Brain microvascular endothelial cell (primary cell): ENCODE measurements at regions not wholly inside any gene's neighbourhood (a gene's known extent, or its start where the extent isn't known, plus 50 kb on each side); places are given as distances from the start of the nearest gene placed in this dataset.
A peak's percentile ranks its signal among the peaks of the same experiment; 100 is the strongest.
"Not testable (repeated sequence)": the region's sequence is repeated elsewhere in the genome, so short reads cannot be mapped to it uniquely, and the experiment has no call there.

Experiments used
- DNase-seq: peaks from one replicate; pipeline ENCODE4 v3.0.0-alpha.2; 2020
- H3K27ac ChIP-seq: fragments of 250-450 bp; sonication (Bioruptor Pico); 2 replicates; pipeline ENCODE4 v1.5.1; 2020; ENCODE audit warnings: mild to moderate bottlenecking, moderate library complexity
- H3K27me3 ChIP-seq: fragments of 250-450 bp; sonication (Bioruptor Pico); replicated peaks from 2 replicates; pipeline ENCODE4 v1.5.1; 2020; ENCODE audit warnings: mild to moderate bottlenecking
- H3K36me3 ChIP-seq: fragments of 250-450 bp; sonication (Bioruptor Pico); replicated peaks from 2 replicates; pipeline ENCODE4 v1.5.1; 2020; ENCODE audit warnings: mild to moderate bottlenecking
- H3K4me3 ChIP-seq: 2 replicates; pipeline ENCODE4 v1.5.1; 2011; ENCODE audit warnings: low read depth, mild to moderate bottlenecking, control low read depth, low read length, moderate library complexity
- in situ Hi-C: cut with HindIII; loops from 2 replicates; pipeline ENCODE4 v1.10.0; 2017; ENCODE audit warnings: low sequenced_read_pairs, low pct_ligation_motif_present
- TF ChIP-seq, protein P1 (sequence below): IDR thresholded peaks from 2 replicates; pipeline ENCODE4 v1.5.1; 2011; ENCODE audit warnings: low read depth, mild to moderate bottlenecking, moderate library complexity, low read length, control low read depth, inconsistent platforms; ENCODE audit errors: missing control alignments

DNA sequence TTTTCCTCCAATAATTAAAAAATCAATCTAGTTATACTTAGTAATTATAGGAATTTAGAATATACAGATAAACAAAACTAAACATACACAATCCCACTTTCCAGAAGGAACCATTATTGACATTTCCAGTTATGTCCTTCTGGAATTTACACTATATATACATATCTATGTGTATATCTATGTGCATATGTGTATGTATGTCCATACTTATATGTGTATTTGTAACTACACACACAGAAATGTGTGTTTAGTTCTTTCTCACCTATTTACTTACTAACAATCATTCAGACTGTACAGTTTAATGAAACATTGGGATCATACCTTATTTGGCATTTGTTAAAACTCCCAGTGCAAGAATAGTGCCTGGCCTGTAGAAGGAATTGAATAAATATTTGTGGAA, 126.4 kb downstream of the FHIP1A start:
- no peak overlapping the region for H3K27ac ChIP-seq
- H3K27me3 ChIP-seq, result no peaks in the 10 kb centered on the region
- in situ Hi-C loops, result no loop called here
- TF ChIP-seq, protein P1, sequence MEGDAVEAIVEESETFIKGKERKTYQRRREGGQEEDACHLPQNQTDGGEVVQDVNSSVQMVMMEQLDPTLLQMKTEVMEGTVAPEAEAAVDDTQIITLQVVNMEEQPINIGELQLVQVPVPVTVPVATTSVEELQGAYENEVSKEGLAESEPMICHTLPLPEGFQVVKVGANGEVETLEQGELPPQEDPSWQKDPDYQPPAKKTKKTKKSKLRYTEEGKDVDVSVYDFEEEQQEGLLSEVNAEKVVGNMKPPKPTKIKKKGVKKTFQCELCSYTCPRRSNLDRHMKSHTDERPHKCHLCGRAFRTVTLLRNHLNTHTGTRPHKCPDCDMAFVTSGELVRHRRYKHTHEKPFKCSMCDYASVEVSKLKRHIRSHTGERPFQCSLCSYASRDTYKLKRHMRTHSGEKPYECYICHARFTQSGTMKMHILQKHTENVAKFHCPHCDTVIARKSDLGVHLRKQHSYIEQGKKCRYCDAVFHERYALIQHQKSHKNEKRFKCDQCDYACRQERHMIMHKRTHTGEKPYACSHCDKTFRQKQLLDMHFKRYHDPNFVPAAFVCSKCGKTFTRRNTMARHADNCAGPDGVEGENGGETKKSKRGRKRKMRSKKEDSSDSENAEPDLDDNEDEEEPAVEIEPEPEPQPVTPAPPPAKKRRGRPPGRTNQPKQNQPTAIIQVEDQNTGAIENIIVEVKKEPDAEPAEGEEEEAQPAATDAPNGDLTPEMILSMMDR, result no peak
- H3K4me3 ChIP-seq, result no peak overlapping the region
- no peaks in the 10 kb centered on the region for H3K36me3 ChIP-seq
- DNase-seq, result no peak

DNA sequence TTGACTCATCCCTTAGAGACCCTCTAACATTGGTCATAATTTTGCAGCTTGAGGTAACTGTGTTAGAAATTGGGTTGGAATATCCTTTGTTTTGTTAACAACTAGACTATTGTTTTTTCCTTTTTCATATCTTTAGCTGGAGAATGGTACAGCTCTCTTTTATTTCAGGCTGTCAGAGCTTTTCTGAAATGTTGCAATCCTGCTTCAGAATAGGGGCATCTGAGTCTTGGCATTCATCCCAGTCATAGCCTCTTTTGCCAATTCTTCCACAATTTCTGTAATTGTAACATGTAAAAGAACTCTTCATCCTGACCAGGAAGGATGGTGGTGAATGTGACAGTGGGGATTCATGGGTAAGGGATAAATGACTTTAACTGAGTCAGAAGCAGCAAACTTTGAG, 128.7 kb downstream of the FHIP1A start:
- Histone ChIP-seq H3K27ac (no peak overlapping the region), H3K4me3 (no peak overlapping the region), H3K36me3 (no peaks in the 10 kb centered on the region), H3K27me3 (no peaks in the 10 kb centered on the region)
- in situ Hi-C loops, result no loop called here
- no peak for DNase-seq
- TF ChIP-seq, protein P1, result no peak

DNA sequence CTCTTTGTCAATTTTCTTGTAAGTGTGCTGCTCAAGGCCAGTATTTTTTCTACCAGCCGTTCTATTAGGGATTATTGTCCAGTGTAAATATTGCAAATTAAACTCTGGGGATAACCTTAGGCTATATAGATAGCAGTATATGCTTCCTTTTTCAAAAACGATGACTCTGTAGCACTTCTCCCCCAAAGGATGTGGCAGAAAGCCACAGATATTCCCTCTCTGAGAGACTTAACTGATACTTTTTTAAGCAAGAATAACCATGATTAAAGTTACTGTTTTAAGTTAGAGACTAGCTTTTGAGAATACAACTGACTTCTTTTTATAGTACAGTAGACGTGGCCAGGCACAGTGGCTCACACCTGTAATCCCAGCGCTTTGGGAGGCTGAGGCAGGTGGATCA, 130.0 kb downstream of the FHIP1A start:
- H3K27ac ChIP-seq, result no peak overlapping the region
- no peak for DNase-seq
- H3K27me3 ChIP-seq, result no peaks in the 10 kb centered on the region
- no peak overlapping the region for H3K4me3 ChIP-seq
- in situ Hi-C loops, result no loop called here
- TF ChIP-seq, protein P1, result no peak
- no peaks in the 10 kb centered on the region for H3K36me3 ChIP-seq

DNA sequence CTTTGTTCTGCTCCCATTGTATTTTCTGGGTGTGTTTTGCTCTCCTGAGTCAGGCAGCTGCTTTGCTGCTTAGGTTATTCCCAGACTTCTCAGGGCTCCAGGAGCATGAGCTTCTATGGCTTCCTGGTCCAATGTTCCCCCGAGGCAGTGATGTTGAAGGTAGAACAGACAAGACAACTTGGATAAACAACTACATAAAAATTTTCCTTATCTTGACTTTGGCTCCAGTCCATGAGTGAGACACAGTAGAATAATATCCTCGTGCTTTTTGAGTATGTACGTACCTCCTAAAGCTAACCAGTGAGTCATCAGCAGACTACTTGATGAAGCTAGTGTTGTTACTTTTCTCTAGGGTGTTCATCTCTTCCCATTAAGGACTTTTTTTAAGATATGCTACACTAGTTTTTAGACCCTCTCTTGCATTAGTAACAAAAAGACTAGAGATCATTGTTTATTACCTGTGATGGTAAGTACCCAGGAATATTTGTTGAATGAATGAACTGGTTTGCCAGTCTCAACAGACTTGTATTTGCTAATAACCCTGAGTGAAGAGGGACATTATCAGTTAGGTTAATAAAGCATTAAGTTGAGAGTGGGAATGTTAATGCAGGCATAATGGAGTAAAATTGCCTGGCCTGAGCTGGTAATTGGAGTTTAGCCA, 131.9 kb downstream of the FHIP1A start:
- TF ChIP-seq, protein P1, result no peak
- H3K27ac ChIP-seq, result peak overlapping the region; percentile 86
- DNase-seq, result peak; percentile 92
- H3K36me3 ChIP-seq, result no peaks in the 10 kb centered on the region
- in situ Hi-C loops, result no loop called here
- no peak overlapping the region for H3K4me3 ChIP-seq
- no peaks in the 10 kb centered on the region for H3K27me3 ChIP-seq

DNA sequence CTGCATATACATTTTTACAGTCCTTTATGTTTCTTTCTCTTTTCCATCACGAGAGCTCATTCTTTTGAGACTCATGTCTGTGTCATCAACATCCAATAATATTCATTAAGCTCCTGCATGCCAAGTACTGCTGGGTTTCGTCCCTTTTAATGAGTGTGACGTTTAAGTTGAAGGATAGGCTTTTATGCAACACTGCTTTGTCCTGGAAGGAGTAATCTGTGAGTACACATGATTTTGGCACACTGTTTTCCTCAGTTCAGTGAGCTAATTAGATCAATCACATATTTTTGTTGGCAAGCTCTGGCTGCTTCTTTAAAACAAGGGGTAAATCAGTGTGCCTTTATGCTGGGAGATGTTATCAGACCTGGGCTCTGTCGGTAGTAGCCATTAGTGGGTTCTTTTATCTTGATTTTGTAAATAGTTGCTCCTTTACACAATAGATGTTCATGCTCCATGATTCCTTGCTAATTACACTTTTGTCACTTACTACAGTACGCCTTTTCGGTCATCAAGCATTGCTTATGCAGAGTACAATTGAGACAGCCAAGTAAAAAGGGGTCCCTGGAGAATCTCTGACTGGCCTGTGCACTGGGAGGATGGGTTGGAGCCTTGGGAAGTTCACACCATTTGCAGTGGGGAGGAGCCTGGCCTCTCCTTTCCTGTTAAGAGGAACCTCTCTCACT, 132.6 kb downstream of the FHIP1A start:
- in situ Hi-C loops, result no loop called here
- Histone ChIP-seq H3K27me3 (no peaks in the 10 kb centered on the region), H3K27ac (peak overlapping the region; percentile 86), H3K36me3 (no peaks in the 10 kb centered on the region), H3K4me3 (no peak overlapping the region)
- peak; percentile 41 for DNase-seq
- TF ChIP-seq, protein P1, result no peak

DNA sequence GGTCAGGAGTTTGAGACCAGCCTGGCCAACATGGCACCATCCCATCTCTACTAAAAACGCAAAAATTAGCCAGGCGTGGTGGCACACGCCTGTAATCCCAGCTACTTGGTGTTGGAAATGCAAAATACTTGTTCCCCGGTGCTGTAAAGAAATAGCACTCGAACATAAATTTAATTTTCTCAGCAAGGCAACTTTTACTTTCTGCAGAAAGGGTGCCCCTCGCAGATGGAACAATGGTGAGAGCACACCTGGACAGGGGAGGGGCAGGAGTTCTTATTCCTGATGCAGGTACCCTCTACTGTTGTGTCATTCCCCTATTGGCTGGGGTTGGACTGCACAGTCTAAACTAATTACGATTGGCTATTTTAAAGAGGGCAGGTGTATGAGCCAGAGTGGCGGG, 139.7 kb downstream of the FHIP1A start:
- TF ChIP-seq, protein P1, result no peak
- no peaks in the 10 kb centered on the region for H3K36me3 ChIP-seq
- DNase-seq, result no peak
- in situ Hi-C loops, result no loop called here
- H3K4me3 ChIP-seq, result no peak overlapping the region
- no peaks in the 10 kb centered on the region for H3K27me3 ChIP-seq
- H3K27ac ChIP-seq, result no peak overlapping the region

DNA sequence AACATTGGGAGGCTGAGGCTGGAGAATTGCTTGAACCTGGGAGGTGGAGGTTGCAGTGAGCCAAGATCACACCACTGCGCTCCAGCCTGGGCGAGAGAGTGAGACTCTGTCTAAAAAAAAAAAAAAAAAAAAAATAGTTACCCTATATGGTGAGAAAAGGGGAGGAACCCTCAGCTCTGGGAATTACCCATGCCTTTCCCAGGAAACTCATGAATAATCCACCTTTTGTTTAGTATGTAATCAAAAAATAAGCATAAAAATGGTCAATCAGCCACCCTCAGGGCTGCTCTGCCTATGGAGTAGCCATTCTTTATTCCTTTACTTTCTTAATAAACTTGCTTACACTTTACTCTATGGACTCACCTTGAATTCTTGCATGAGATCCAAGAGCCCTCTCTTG, 140.4 kb downstream of the FHIP1A start:
- H3K36me3 ChIP-seq, H3K27me3 ChIP-seq, H3K4me3 ChIP-seq, H3K27ac ChIP-seq, in situ Hi-C loops, DNase-seq: not testable (repeated sequence)
